Left renal pelvis (tissue), 4 donors: ENCODE measurements at regions not wholly inside any gene's neighbourhood (a gene's known extent, or its start where the extent isn't known, plus 50 kb on each side); places are given as distances from the start of the nearest gene placed in this dataset.

Source experiments
- DNase-seq, 4 donors: peaks; one replicate each; pipeline ENCODE4 v3.0.0-alpha.2; 2013; ENCODE audit warnings: low read depth in 4 of 4, low spot score in 3 of 4

- DNase-seq, result no peak
Observed at GRCh38 chr11:10622108-10622507, 53.6 kb upstream of the LYVE1 start.

- no peak for DNase-seq
Observed at GRCh38 chr11:10619131-10619680, 50.7 kb upstream of the LYVE1 start.

- DNase-seq, result no peak
Observed at GRCh38 chr11:10618490-10618889, 50.0 kb upstream of the LYVE1 start.
